HepG2 (cell line): ENCODE measurements at regions not wholly inside any gene's neighbourhood (a gene's known extent, or its start where the extent isn't known, plus 50 kb on each side); places are given as distances from the start of the nearest gene placed in this dataset.

Source experiments
- CREBL2 ChIP-seq: sonication (generic); formaldehyde crosslinking; IDR thresholded peaks from 2 replicates; pipeline ENCODE4 v1.8.1; 2023; ENCODE audit warnings: missing genetic modification reagents, mild to moderate bottlenecking, borderline replicate concordance
- HDAC1 ChIP-seq: sonication (generic); formaldehyde crosslinking; IDR thresholded peaks from 2 replicates; pipeline ENCODE4 v1.5.1; 2020; ENCODE audit warnings: mild to moderate bottlenecking, missing genetic modification reagents
- ISL2 ChIP-seq: sonication (generic); formaldehyde crosslinking; IDR thresholded peaks from 2 replicates; pipeline ENCODE4 v1.5.0; 2020; ENCODE audit warnings: missing genetic modification reagents
- KMT2B ChIP-seq: IDR thresholded peaks from 2 replicates; pipeline ENCODE4 v1.6.1; 2016; ENCODE audit warnings: missing genetic modification reagents, missing compliant biosample characterization
- MTF2 ChIP-seq: sonication (generic); formaldehyde crosslinking; IDR thresholded peaks from 2 replicates; pipeline ENCODE4 v1.5.0; 2020; ENCODE audit warnings: missing genetic modification reagents, borderline replicate concordance
- NFIB ChIP-seq: sonication (generic); formaldehyde crosslinking; IDR thresholded peaks from 2 replicates; pipeline ENCODE4 v1.9.0; 2021; ENCODE audit warnings: missing genetic modification reagents, mild to moderate bottlenecking, borderline replicate concordance
- NR1H2 ChIP-seq: sonication (generic); formaldehyde crosslinking; IDR thresholded peaks from 2 replicates; pipeline ENCODE4 v1.8.1; 2022; ENCODE audit warnings: low read depth, missing genetic modification reagents, borderline replicate concordance
- ONECUT2 ChIP-seq: sonication (generic); formaldehyde crosslinking; IDR thresholded peaks from 2 replicates; pipeline ENCODE4 v1.4.0; 2020; ENCODE audit warnings: missing genetic modification reagents
- PAXIP1 ChIP-seq: sonication (generic); formaldehyde crosslinking; conservative IDR thresholded peaks from 2 replicates; pipeline ENCODE4 v1.4.0; 2020; ENCODE audit warnings: mild to moderate bottlenecking, missing genetic modification reagents, moderate library complexity
- SNAPC4 ChIP-seq: sonication (generic); formaldehyde crosslinking; IDR thresholded peaks from 2 replicates; pipeline ENCODE4 v1.4.0; 2020; ENCODE audit warnings: mild to moderate bottlenecking, missing genetic modification reagents
- SP4 ChIP-seq: sonication (generic); formaldehyde crosslinking; IDR thresholded peaks from 2 replicates; pipeline ENCODE4 v1.8.1; 2023; ENCODE audit warnings: mild to moderate bottlenecking, missing genetic modification reagents
- TARDBP ChIP-seq: sonication (generic); formaldehyde crosslinking; IDR thresholded peaks from 2 replicates; pipeline ENCODE4 v1.8.0; 2022; ENCODE audit warnings: mild to moderate bottlenecking, missing genetic modification reagents
- THAP8 ChIP-seq: sonication (generic); formaldehyde crosslinking; IDR thresholded peaks from 2 replicates; pipeline ENCODE4 v1.5.1; 2020; ENCODE audit warnings: missing genetic modification reagents, mild to moderate bottlenecking, borderline replicate concordance
- ZFP36L1 ChIP-seq: sonication (generic); formaldehyde crosslinking; IDR thresholded peaks from 2 replicates; pipeline ENCODE4 v1.8.0; 2022; ENCODE audit warnings: mild to moderate bottlenecking, missing genetic modification reagents, moderate library complexity
- ZGPAT ChIP-seq: IDR thresholded peaks from 2 replicates; pipeline ENCODE4 v1.6.1; 2016; ENCODE audit warnings: mild to moderate bottlenecking
- ZNF207 ChIP-seq: fragments of 450-650 bp; IDR thresholded peaks from 2 replicates; pipeline ENCODE4 v1.6.1; 2016; ENCODE audit warnings: antibody characterized with exemption, borderline replicate concordance
- ZNF230 ChIP-seq: sonication (generic); formaldehyde crosslinking; IDR thresholded peaks from 2 replicates; pipeline ENCODE4 v1.4.0; 2020; ENCODE audit warnings: mild to moderate bottlenecking, missing genetic modification reagents
- TF ChIP-seq, protein P1 (sequence below): sonication (generic); formaldehyde crosslinking; conservative IDR thresholded peaks from 2 replicates; pipeline ENCODE4 v1.4.0; 2020; ENCODE audit warnings: missing genetic modification reagents

GRCh38 chr2:145849466-145849865 lies 1329.5 kb upstream of the ZEB2 start (continued):
- no peak for TF ChIP-seq ZGPAT
- no peak for TF ChIP-seq NFIB (CRISPR knock-in tag)
- peak; percentile 54; the same call in 1 of the 2 replicates for TF ChIP-seq ISL2
- no peak for TF ChIP-seq ZFP36L1 (CRISPR knock-in tag)
- TF ChIP-seq THAP8 (CRISPR knock-in tag), result no peak
- TF ChIP-seq, protein P1, sequence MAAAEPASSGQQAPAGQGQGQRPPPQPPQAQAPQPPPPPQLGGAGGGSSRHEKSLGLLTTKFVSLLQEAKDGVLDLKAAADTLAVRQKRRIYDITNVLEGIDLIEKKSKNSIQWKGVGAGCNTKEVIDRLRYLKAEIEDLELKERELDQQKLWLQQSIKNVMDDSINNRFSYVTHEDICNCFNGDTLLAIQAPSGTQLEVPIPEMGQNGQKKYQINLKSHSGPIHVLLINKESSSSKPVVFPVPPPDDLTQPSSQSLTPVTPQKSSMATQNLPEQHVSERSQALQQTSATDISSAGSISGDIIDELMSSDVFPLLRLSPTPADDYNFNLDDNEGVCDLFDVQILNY (CRISPR knock-in tag), result no peak
- TF ChIP-seq KMT2B (CRISPR knock-in tag), result no peak
- no peak for TF ChIP-seq TARDBP (CRISPR knock-in tag)
- TF ChIP-seq ZNF207, result no peak
- TF ChIP-seq ONECUT2, result peak; percentile 68; the same call in 1 of the 2 replicates
- TF ChIP-seq PAXIP1 (CRISPR knock-in tag), result peak; percentile 85
- no peak for TF ChIP-seq MTF2 (CRISPR knock-in tag)
- TF ChIP-seq NR1H2 (CRISPR knock-in tag), result no peak
- TF ChIP-seq SP4 (CRISPR knock-in tag), result no peak
- no peak for TF ChIP-seq CREBL2 (CRISPR knock-in tag)
- TF ChIP-seq HDAC1, result peak; percentile 56
- TF ChIP-seq ZNF230, result no peak
- TF ChIP-seq SNAPC4 (CRISPR knock-in tag), result no peak
